Activated T-helper 17 cell treated with anti-CD3 and anti-CD28 coated beads, Interleukin-2, amount 50 U/mL, for 72 hours (primary cell): ENCODE measurements at regions not wholly inside any gene's neighbourhood (a gene's known extent, or its start where the extent isn't known, plus 50 kb on each side); places are given as distances from the start of the nearest gene placed in this dataset.
"Not testable (repeated sequence)": the region's sequence is repeated elsewhere in the genome, so short reads cannot be mapped to it uniquely, and the experiment has no call there.

Source experiments
- ATAC-seq: fragments of 150-1000 bp; cut with Tn5 transposase; replicated peaks from 2 replicates; pipeline ENCODE4 v1.10.0; 2021; ENCODE audit warnings: mild to moderate bottlenecking, moderate library complexity
- H3K27ac Mint-ChIP-seq: one replicate; pipeline ENCODE4 v1.8.0; 2022; ENCODE audit warnings: mixed read lengths
- H3K27me3 Mint-ChIP-seq: one replicate; pipeline ENCODE4 v1.8.0; 2022; ENCODE audit warnings: mixed read lengths
- H3K36me3 Mint-ChIP-seq: one replicate; pipeline ENCODE4 v1.8.0; 2022; ENCODE audit warnings: low read depth, mild to moderate bottlenecking, mixed read lengths
- H3K4me1 Mint-ChIP-seq: one replicate; pipeline ENCODE4 v1.8.0; 2022; ENCODE audit warnings: mixed read lengths
- H3K4me3 Mint-ChIP-seq: one replicate; pipeline ENCODE4 v1.8.0; 2022; ENCODE audit warnings: mild to moderate bottlenecking, mixed read lengths
- H3K9me3 Mint-ChIP-seq: one replicate; pipeline ENCODE4 v1.8.0; 2022; ENCODE audit warnings: mixed read lengths

- H3K27ac Mint-ChIP-seq, result no peak overlapping the region
- no peaks in the 10 kb centered on the region for H3K4me1 Mint-ChIP-seq
- peaks cover 24% of the 10 kb centered on the region for H3K36me3 Mint-ChIP-seq
- no peak overlapping the region for H3K4me3 Mint-ChIP-seq
- ATAC-seq, result no peak
- H3K27me3 Mint-ChIP-seq, result no peaks in the 10 kb centered on the region
- H3K9me3 Mint-ChIP-seq, result no peaks in the 10 kb centered on the region
Measured at GRCh38 chrX:102784550-102784949, 64.0 kb downstream of the GPRASP3 start.

GRCh38 chrX:102787283-102787682, 66.7 kb downstream of the GPRASP3 start:
- peaks cover 23% of the 10 kb centered on the region for H3K36me3 Mint-ChIP-seq
- no peak overlapping the region for H3K27ac Mint-ChIP-seq
- no peak overlapping the region for H3K4me3 Mint-ChIP-seq
- no peaks in the 10 kb centered on the region for H3K27me3 Mint-ChIP-seq
- H3K4me1 Mint-ChIP-seq, result no peaks in the 10 kb centered on the region
- no peaks in the 10 kb centered on the region for H3K9me3 Mint-ChIP-seq
- ATAC-seq, result no peak

GRCh38 chrX:102808336-102808735, 87.8 kb downstream of the GPRASP3 start:
- Mint-ChIP-seq H3K9me3 (no peaks in the 10 kb centered on the region), H3K36me3 (no peaks in the 10 kb centered on the region), H3K4me1 (no peaks in the 10 kb centered on the region), H3K27me3 (no peaks in the 10 kb centered on the region), H3K27ac (no peak overlapping the region), H3K4me3 (no peak overlapping the region)
- no peak for ATAC-seq

- H3K4me1 Mint-ChIP-seq, H3K27ac Mint-ChIP-seq, ATAC-seq, H3K4me3 Mint-ChIP-seq, H3K27me3 Mint-ChIP-seq, H3K9me3 Mint-ChIP-seq: not testable (repeated sequence)
- H3K36me3 Mint-ChIP-seq, result peaks cover 26% of the 10 kb centered on the region
Measured at GRCh38 chrX:102818269-102818668, 97.7 kb downstream of the GPRASP3 start.

- Mint-ChIP-seq H3K27me3 (no peaks in the 10 kb centered on the region), H3K36me3 (no peaks in the 10 kb centered on the region), H3K27ac (no peak overlapping the region), H3K9me3 (no peaks in the 10 kb centered on the region), H3K4me3 (no peak overlapping the region), H3K4me1 (no peaks in the 10 kb centered on the region)
- ATAC-seq, result no peak
Measured at GRCh38 chrX:102832661-102833060, 104.4 kb upstream of the RAB40AL start.

GRCh38 chrX:102833136-102833535, 103.9 kb upstream of the RAB40AL start:
- no peak overlapping the region for H3K27ac Mint-ChIP-seq
- H3K4me3 Mint-ChIP-seq, result no peak overlapping the region
- H3K36me3 Mint-ChIP-seq, result no peaks in the 10 kb centered on the region
- no peaks in the 10 kb centered on the region for H3K27me3 Mint-ChIP-seq
- H3K4me1 Mint-ChIP-seq, result no peaks in the 10 kb centered on the region
- no peaks in the 10 kb centered on the region for H3K9me3 Mint-ChIP-seq
- no peak for ATAC-seq

GRCh38 chrX:102835504-102836146, 101.4 kb upstream of the RAB40AL start:
- no peaks in the 10 kb centered on the region for H3K27me3 Mint-ChIP-seq
- H3K36me3 Mint-ChIP-seq, result no peaks in the 10 kb centered on the region
- no peak overlapping the region for H3K27ac Mint-ChIP-seq
- no peaks in the 10 kb centered on the region for H3K4me1 Mint-ChIP-seq
- H3K9me3 Mint-ChIP-seq, result no peaks in the 10 kb centered on the region
- ATAC-seq, result no peak
- no peak overlapping the region for H3K4me3 Mint-ChIP-seq

- Mint-ChIP-seq H3K27me3 (no peaks in the 10 kb centered on the region), H3K27ac (no peak overlapping the region), H3K4me3 (no peak overlapping the region), H3K9me3 (no peaks in the 10 kb centered on the region), H3K36me3 (no peaks in the 10 kb centered on the region), H3K4me1 (no peaks in the 10 kb centered on the region)
- no peak for ATAC-seq
Measured at GRCh38 chrX:102837847-102838246, 99.2 kb upstream of the RAB40AL start.

GRCh38 chrX:102840871-102841705, 96.0 kb upstream of the RAB40AL start:
- Mint-ChIP-seq H3K9me3 (no peaks in the 10 kb centered on the region), H3K4me1 (no peaks in the 10 kb centered on the region), H3K27ac (no peak overlapping the region), H3K36me3 (no peaks in the 10 kb centered on the region), H3K27me3 (no peaks in the 10 kb centered on the region), H3K4me3 (no peak overlapping the region)
- ATAC-seq, result no peak

GRCh38 chrX:102841706-102842003, 95.4 kb upstream of the RAB40AL start:
- no peaks in the 10 kb centered on the region for H3K36me3 Mint-ChIP-seq
- no peak overlapping the region for H3K27ac Mint-ChIP-seq
- H3K4me1 Mint-ChIP-seq, result no peaks in the 10 kb centered on the region

GRCh38 chrX:102845020-102845419, 92.1 kb upstream of the RAB40AL start:
- Mint-ChIP-seq H3K9me3 (no peaks in the 10 kb centered on the region), H3K4me3 (no peak overlapping the region), H3K4me1 (no peaks in the 10 kb centered on the region), H3K27ac (no peak overlapping the region), H3K27me3 (no peaks in the 10 kb centered on the region), H3K36me3 (no peaks in the 10 kb centered on the region)
- no peak for ATAC-seq

More at GRCh38 chrX:102841706-102842003, 95.4 kb upstream of the RAB40AL start:
- Mint-ChIP-seq H3K4me3 (no peak overlapping the region), H3K27me3 (no peaks in the 10 kb centered on the region), H3K9me3 (no peaks in the 10 kb centered on the region)
- no peak for ATAC-seq

- no peak overlapping the region for H3K4me3 Mint-ChIP-seq
- H3K27me3 Mint-ChIP-seq, result no peaks in the 10 kb centered on the region
- no peaks in the 10 kb centered on the region for H3K9me3 Mint-ChIP-seq
- peak; percentile 24 for ATAC-seq
- H3K36me3 Mint-ChIP-seq, result no peaks in the 10 kb centered on the region
- H3K4me1 Mint-ChIP-seq, result no peaks in the 10 kb centered on the region
- no peak overlapping the region for H3K27ac Mint-ChIP-seq
Measured at GRCh38 chrX:102846544-102847236, 90.4 kb upstream of the RAB40AL start.

GRCh38 chrX:102847362-102847761, 89.7 kb upstream of the RAB40AL start:
- Mint-ChIP-seq H3K4me3 (no peak overlapping the region), H3K27ac (no peak overlapping the region), H3K27me3 (no peaks in the 10 kb centered on the region), H3K4me1 (no peaks in the 10 kb centered on the region), H3K36me3 (no peaks in the 10 kb centered on the region), H3K9me3 (no peaks in the 10 kb centered on the region)
- ATAC-seq, result no peak

- Mint-ChIP-seq H3K4me3 (no peak overlapping the region), H3K27ac (no peak overlapping the region), H3K36me3 (peaks cover 16% of the 10 kb centered on the region), H3K27me3 (no peaks in the 10 kb centered on the region), H3K9me3 (no peaks in the 10 kb centered on the region), H3K4me1 (no peaks in the 10 kb centered on the region)
- ATAC-seq, result no peak
Measured at GRCh38 chrX:102849396-102849795, 87.7 kb upstream of the RAB40AL start.
